ENCODE measurements at regions not wholly inside any gene's neighbourhood (a gene's known extent, or its start where the extent isn't known, plus 50 kb on each side); places are given as distances from the start of the nearest gene placed in this dataset.

- Histone ChIP-seq H3K4me3 (no peak overlapping the region), H3K27me3 (no peaks in the 10 kb centered on the region), H3K4me1 (peaks cover 0 to 7% (median 0%) of the 10 kb centered on the region in 12 donors), H3K36me3 (no peaks in the 10 kb centered on the region), H3K27ac (no peak overlapping the region), H3K9me3 (peaks cover 0 to 6% (median 0%) of the 10 kb centered on the region in 12 donors)
- 84 to 87% (median 86%) methylated on average over 6 of the region's 6 CpGs for WGBS, 4 donors
- no peak for ATAC-seq
- no peak for TF ChIP-seq POLR2A (IDR thresholded peaks at IDR 0.05)
- TF ChIP-seq, protein P1, sequence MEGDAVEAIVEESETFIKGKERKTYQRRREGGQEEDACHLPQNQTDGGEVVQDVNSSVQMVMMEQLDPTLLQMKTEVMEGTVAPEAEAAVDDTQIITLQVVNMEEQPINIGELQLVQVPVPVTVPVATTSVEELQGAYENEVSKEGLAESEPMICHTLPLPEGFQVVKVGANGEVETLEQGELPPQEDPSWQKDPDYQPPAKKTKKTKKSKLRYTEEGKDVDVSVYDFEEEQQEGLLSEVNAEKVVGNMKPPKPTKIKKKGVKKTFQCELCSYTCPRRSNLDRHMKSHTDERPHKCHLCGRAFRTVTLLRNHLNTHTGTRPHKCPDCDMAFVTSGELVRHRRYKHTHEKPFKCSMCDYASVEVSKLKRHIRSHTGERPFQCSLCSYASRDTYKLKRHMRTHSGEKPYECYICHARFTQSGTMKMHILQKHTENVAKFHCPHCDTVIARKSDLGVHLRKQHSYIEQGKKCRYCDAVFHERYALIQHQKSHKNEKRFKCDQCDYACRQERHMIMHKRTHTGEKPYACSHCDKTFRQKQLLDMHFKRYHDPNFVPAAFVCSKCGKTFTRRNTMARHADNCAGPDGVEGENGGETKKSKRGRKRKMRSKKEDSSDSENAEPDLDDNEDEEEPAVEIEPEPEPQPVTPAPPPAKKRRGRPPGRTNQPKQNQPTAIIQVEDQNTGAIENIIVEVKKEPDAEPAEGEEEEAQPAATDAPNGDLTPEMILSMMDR (IDR thresholded peaks at IDR 0.05), result no peak
- DNase-seq, result no peak
- intact Hi-C loops (cut with DNase I), result no loop called here
These were observed 530.2 kb downstream of the DHX35 start for GRCh38 chr20:39492223-39492797.

- TF ChIP-seq, protein P1 (IDR thresholded peaks at IDR 0.05), result no peak
- TF ChIP-seq POLR2A (IDR thresholded peaks at IDR 0.05), result no peak
- 71 to 96% (median 85%) methylated on average over 1 of the region's 1 CpG for WGBS, 4 donors
- intact Hi-C loops (cut with DNase I), result no loop called here
These were observed 529.6 kb downstream of the DHX35 start for GRCh38 chr20:39491711-39492110.

DNA sequence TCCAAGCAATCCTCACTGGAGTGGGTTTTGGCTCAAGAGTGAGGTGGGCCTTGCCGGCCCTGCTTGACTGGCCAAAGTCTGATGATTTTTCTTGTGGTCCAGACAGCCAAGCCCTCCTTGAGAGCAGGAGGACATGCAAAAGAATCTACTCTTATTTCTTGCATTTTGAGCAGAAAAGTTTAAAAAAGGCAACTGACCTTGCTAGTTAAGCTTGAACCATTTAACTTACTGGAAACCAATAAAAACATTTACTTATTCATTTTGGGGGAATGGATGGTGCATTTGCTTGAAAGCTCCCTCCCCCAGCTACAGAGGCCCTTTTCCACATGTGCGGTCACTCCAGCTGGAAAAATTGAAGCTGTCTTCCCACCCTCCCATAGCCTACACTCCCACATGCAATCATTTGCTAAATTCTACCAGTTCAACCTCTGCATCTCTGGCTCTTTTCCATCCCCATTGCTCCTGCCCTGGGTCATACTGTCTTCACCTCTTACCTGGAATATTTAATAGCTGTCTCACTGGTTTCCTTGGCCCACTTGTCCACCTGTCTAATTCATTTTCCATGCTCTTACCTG lies 527.9 kb downstream of the DHX35 start:
- no peak for TF ChIP-seq POLR2A (IDR thresholded peaks at IDR 0.05)
- TF ChIP-seq, protein P1 (IDR thresholded peaks at IDR 0.05), result no peak
- no peak overlapping the region for H3K4me3 ChIP-seq
- WGBS, 4 donors, result 66 to 84% (median 74%) methylated on average over 2 of the region's 2 CpGs
- H3K9me3 ChIP-seq, result no peaks in the 10 kb centered on the region
- intact Hi-C loops (cut with DNase I), result no loop called here
- no peak overlapping the region for H3K27ac ChIP-seq
- peaks cover 0 to 7% (median 0%) of the 10 kb centered on the region in 12 donors for H3K4me1 ChIP-seq
- DNase-seq (no peak), ATAC-seq (no peak)
- no peaks in the 10 kb centered on the region for H3K27me3 ChIP-seq
- H3K36me3 ChIP-seq, result no peaks in the 10 kb centered on the region

More at GRCh38 chr20:39491711-39492110, 529.6 kb downstream of the DHX35 start:
- ATAC-seq, result no peak
- Histone ChIP-seq H3K4me1 (peaks cover 0 to 7% (median 0%) of the 10 kb centered on the region in 12 donors), H3K9me3 (peaks cover 0 to under 1% (median 0%) of the 10 kb centered on the region in 12 donors), H3K27ac (no peak overlapping the region), H3K27me3 (no peaks in the 10 kb centered on the region), H3K36me3 (no peaks in the 10 kb centered on the region), H3K4me3 (no peak overlapping the region)
- no peak for DNase-seq

GRCh38 chr20:39480276-39481043 lies 518.3 kb downstream of the DHX35 start:
- Histone ChIP-seq H3K27ac (no peak overlapping the region), H3K4me1 (no peaks in the 10 kb centered on the region), H3K9me3 (no peaks in the 10 kb centered on the region), H3K27me3 (peaks cover 0 to 4% (median 0%) of the 10 kb centered on the region in 9 donors), H3K36me3 (no peaks in the 10 kb centered on the region), H3K4me3 (no peak overlapping the region)
- WGBS, 4 donors, result 63 to 73% (median 66%) methylated on average over 2 of the region's 2 CpGs
- TF ChIP-seq, protein P1 (IDR thresholded peaks at IDR 0.05), result no peak
- TF ChIP-seq POLR2A (IDR thresholded peaks at IDR 0.05), result no peak
- intact Hi-C loops (cut with DNase I), result loop anchor here in 2 of 10 donors (1.0 to 2.0 kb wide), 2 partner anchors 22 to 34 kb away; no protein-coding TSS in a partner anchor
- no peak for ATAC-seq
- no peak for DNase-seq
